OCI-LY3 (cell line): ENCODE measurements at regions not wholly inside any gene's neighbourhood (a gene's known extent, or its start where the extent isn't known, plus 50 kb on each side); places are given as distances from the start of the nearest gene placed in this dataset.

Experiments
- CTCF ChIP-seq: fragments of 200-600, 300-600 bp; sonication (generic); IDR thresholded peaks from 2 replicates; pipeline ENCODE4 v1.5.1; 2014; ENCODE audit warnings: antibody characterized with exemption, low read length, low read depth
- EZH2phosphoT487 ChIP-seq: fragments of 200-600 bp; shearing (Covaris generic); IDR thresholded peaks from 2 replicates; pipeline ENCODE4 v1.6.1; 2018; ENCODE audit warnings: antibody characterized with exemption, mixed run types, low read depth

- TF ChIP-seq CTCF (no peak), EZH2phosphoT487 (no peak)
Measured at GRCh38 chr1:235057385-235058306, 71.0 kb downstream of the TOMM20 start.
